HEK293T (cell line): ENCODE measurements at regions not wholly inside any gene's neighbourhood (a gene's known extent, or its start where the extent isn't known, plus 50 kb on each side); places are given as distances from the start of the nearest gene placed in this dataset.

Source experiments
- BHLHE40 ChIP-seq: fragments of 450-650 bp; IDR thresholded peaks from 2 replicates; pipeline ENCODE4 v1.6.1; 2016; ENCODE audit warnings: mild to moderate bottlenecking, moderate library complexity, borderline replicate concordance
- FOXM1 ChIP-seq: fragments of 450-650 bp; IDR thresholded peaks from 2 replicates; pipeline ENCODE4 v1.6.1; 2017; ENCODE audit warnings: mild to moderate bottlenecking, borderline replicate concordance
- LEF1 ChIP-seq: fragments of 450-650 bp; IDR thresholded peaks from 2 replicates; pipeline ENCODE4 v1.6.1; 2017; ENCODE audit warnings: mild to moderate bottlenecking, borderline replicate concordance
- SP1 ChIP-seq: fragments of 450-650 bp; IDR thresholded peaks from 2 replicates; pipeline ENCODE4 v1.6.1; 2017

GRCh38 chr6:112568066-112568465, 220.9 kb downstream of the RFPL4B start:
- TF ChIP-seq BHLHE40: no peak
- TF ChIP-seq LEF1: no peak
- no peak for TF ChIP-seq SP1
- TF ChIP-seq FOXM1: no peak
